ENCODE measurements at regions not wholly inside any gene's neighbourhood (a gene's known extent, or its start where the extent isn't known, plus 50 kb on each side); places are given as distances from the start of the nearest gene placed in this dataset.

- 81 to 83% methylated on average over 1 of the region's 1 CpG for WGBS, 2 experiments (ENCODE audit: insufficient coverage in 1 of 2, insufficient read length in 1 of 2)
- peaks cover 8% of the 10 kb centered on the region for H3K27me3 Mint-ChIP-seq (ENCODE audit: insufficient read depth)
- no peak overlapping the region for H3K4me3 Mint-ChIP-seq
- no peak overlapping the region for H3K9ac ChIP-seq (ENCODE audit: extremely low read depth, low read length, poor library complexity, severe bottlenecking)
- no peaks in the 10 kb centered on the region for H3K4me1 ChIP-seq (ENCODE audit: control insufficient read depth, insufficient read depth, low read length)
- no peak for DNase-seq
- TF ChIP-seq, protein P1, sequence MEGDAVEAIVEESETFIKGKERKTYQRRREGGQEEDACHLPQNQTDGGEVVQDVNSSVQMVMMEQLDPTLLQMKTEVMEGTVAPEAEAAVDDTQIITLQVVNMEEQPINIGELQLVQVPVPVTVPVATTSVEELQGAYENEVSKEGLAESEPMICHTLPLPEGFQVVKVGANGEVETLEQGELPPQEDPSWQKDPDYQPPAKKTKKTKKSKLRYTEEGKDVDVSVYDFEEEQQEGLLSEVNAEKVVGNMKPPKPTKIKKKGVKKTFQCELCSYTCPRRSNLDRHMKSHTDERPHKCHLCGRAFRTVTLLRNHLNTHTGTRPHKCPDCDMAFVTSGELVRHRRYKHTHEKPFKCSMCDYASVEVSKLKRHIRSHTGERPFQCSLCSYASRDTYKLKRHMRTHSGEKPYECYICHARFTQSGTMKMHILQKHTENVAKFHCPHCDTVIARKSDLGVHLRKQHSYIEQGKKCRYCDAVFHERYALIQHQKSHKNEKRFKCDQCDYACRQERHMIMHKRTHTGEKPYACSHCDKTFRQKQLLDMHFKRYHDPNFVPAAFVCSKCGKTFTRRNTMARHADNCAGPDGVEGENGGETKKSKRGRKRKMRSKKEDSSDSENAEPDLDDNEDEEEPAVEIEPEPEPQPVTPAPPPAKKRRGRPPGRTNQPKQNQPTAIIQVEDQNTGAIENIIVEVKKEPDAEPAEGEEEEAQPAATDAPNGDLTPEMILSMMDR (conservative IDR thresholded peaks at IDR 0.05), result no peak
- no peaks in the 10 kb centered on the region for H3K9me3 Mint-ChIP-seq
- no peak overlapping the region for H3K27ac Mint-ChIP-seq
- peaks cover 10% of the 10 kb centered on the region for H3K4me1 Mint-ChIP-seq
- no peak overlapping the region for H3K4me3 ChIP-seq (ENCODE audit: low read length)
- no peaks in the 10 kb centered on the region for H3K36me3 ChIP-seq (ENCODE audit: control insufficient read depth, insufficient read depth, low read length)
- H3K9me3 ChIP-seq (ENCODE audit: control insufficient read depth, low read length), result no peaks in the 10 kb centered on the region
- H3K27ac ChIP-seq (ENCODE audit: low read depth, low read length), result no peak overlapping the region
- H3K27me3 ChIP-seq (ENCODE audit: control insufficient read depth, insufficient read depth, low read length, poor library complexity, severe bottlenecking), result no peaks in the 10 kb centered on the region
- no peaks in the 10 kb centered on the region for H3K36me3 Mint-ChIP-seq (ENCODE audit: low read depth)
Observed at GRCh38 chr9:20224756-20225155, 397.5 kb downstream of the MLLT3 start.

- Histone ChIP-seq H3K4me1 (ENCODE audit: control insufficient read depth, insufficient read depth, low read length) (no peaks in the 10 kb centered on the region), H3K9ac (ENCODE audit: extremely low read depth, low read length, poor library complexity, severe bottlenecking) (no peak overlapping the region), H3K9me3 (ENCODE audit: control insufficient read depth, low read length) (no peaks in the 10 kb centered on the region), H3K4me3 (ENCODE audit: low read length) (no peak overlapping the region), H3K36me3 (ENCODE audit: control insufficient read depth, insufficient read depth, low read length) (no peaks in the 10 kb centered on the region), H3K27me3 (ENCODE audit: control insufficient read depth, insufficient read depth, low read length, poor library complexity, severe bottlenecking) (no peaks in the 10 kb centered on the region), H3K27ac (ENCODE audit: low read depth, low read length) (no peak overlapping the region)
- Mint-ChIP-seq H3K9me3 (no peaks in the 10 kb centered on the region), H3K4me3 (no peak overlapping the region), H3K27me3 (ENCODE audit: insufficient read depth) (peaks cover 2% of the 10 kb centered on the region), H3K27ac (no peak overlapping the region), H3K4me1 (peaks cover 2% of the 10 kb centered on the region), H3K36me3 (ENCODE audit: low read depth) (no peaks in the 10 kb centered on the region)
- no peak for DNase-seq
- WGBS, 2 experiments (ENCODE audit: insufficient coverage in 1 of 2, insufficient read length in 1 of 2), result 96% methylated on average over 3 of the region's 3 CpGs; no CpG with 5 or more reads in 1 of the 2 experiments
- TF ChIP-seq, protein P1 (conservative IDR thresholded peaks at IDR 0.05), result no peak
Observed at GRCh38 chr9:20220286-20220685, 402.0 kb downstream of the MLLT3 start.

DNA sequence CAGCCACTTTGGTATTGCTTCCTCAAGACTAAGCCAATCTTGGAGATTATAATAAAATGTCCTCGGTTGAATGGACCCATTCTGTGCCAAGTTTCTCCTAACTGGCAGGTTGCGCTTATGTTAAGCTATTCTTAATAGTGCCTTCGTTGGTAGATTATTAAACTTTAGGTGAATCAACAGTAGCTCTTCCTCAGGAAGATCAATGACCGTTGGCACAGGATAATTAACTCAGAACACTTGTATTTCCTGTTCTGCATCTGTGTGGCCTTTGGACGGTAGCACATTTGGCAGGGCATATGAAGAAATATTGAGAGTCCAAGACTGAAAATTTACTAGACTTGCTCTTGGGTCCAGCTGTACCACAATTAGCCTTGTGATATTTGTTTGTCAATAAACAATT lies 402.9 kb downstream of the MLLT3 start:
- TF ChIP-seq, protein P1 (conservative IDR thresholded peaks at IDR 0.05), result no peak
- Histone ChIP-seq H3K9ac (ENCODE audit: extremely low read depth, low read length, poor library complexity, severe bottlenecking) (no peak overlapping the region), H3K4me3 (ENCODE audit: low read length) (no peak overlapping the region), H3K4me1 (ENCODE audit: control insufficient read depth, insufficient read depth, low read length) (no peaks in the 10 kb centered on the region), H3K27ac (ENCODE audit: low read depth, low read length) (no peak overlapping the region), H3K9me3 (ENCODE audit: control insufficient read depth, low read length) (no peaks in the 10 kb centered on the region), H3K36me3 (ENCODE audit: control insufficient read depth, insufficient read depth, low read length) (no peaks in the 10 kb centered on the region), H3K27me3 (ENCODE audit: control insufficient read depth, insufficient read depth, low read length, poor library complexity, severe bottlenecking) (no peaks in the 10 kb centered on the region)
- Mint-ChIP-seq H3K27ac (no peak overlapping the region), H3K4me1 (peaks cover 2% of the 10 kb centered on the region), H3K4me3 (no peak overlapping the region), H3K36me3 (ENCODE audit: low read depth) (no peaks in the 10 kb centered on the region), H3K9me3 (no peaks in the 10 kb centered on the region), H3K27me3 (ENCODE audit: insufficient read depth) (peaks cover 2% of the 10 kb centered on the region)
- no peak for DNase-seq
- WGBS, 2 experiments (ENCODE audit: insufficient coverage in 1 of 2, insufficient read length in 1 of 2), result 95% methylated on average over 5 of the region's 5 CpGs

Data from endodermal cell (in vitro differentiated cells).